Suprapubic skin (tissue), 4 donors: ENCODE measurements at regions not wholly inside any gene's neighbourhood (a gene's known extent, or its start where the extent isn't known, plus 50 kb on each side); places are given as distances from the start of the nearest gene placed in this dataset.
"Not testable (repeated sequence)": the region's sequence is repeated elsewhere in the genome, so short reads cannot be mapped to it uniquely, and the experiment has no call there.

Experiments
- DNase-seq, 2 donors: peaks; one replicate each; pipeline ENCODE4 v3.0.0-alpha.2; 2019; ENCODE audit warnings: low spot score in 2 of 2
- H3K27ac ChIP-seq: fragments of 200-600 bp; sonication (generic); one replicate; pipeline ENCODE4 v1.5.1; 2019
- H3K27me3 ChIP-seq: fragments of 200-600 bp; sonication (generic); one replicate; pipeline ENCODE4 v1.5.1; 2019
- H3K36me3 ChIP-seq: fragments of 200-600 bp; sonication (generic); one replicate; pipeline ENCODE4 v1.5.1; 2019
- H3K4me1 ChIP-seq: fragments of 200-600 bp; sonication (generic); one replicate; pipeline ENCODE4 v1.5.1; 2019
- H3K4me3 ChIP-seq: fragments of 200-600 bp; sonication (generic); one replicate; pipeline ENCODE4 v1.5.1; 2019; ENCODE audit warnings: mild to moderate bottlenecking
- H3K9me3 ChIP-seq: fragments of 200-600 bp; sonication (generic); one replicate; pipeline ENCODE4 v1.5.1; 2019
- CTCF ChIP-seq, 2 donors: fragments of 200-600 bp in 1 of 2; fragments of 450-650 bp in 1 of 2; sonication (generic) in 1 of 2; IDR thresholded peaks; one replicate each; pipeline ENCODE4 v1.5.1; 2016 to 2019; ENCODE audit warnings: antibody characterized with exemption in 2 of 2, mild to moderate bottlenecking in 1 of 2, moderate library complexity in 1 of 2
- EP300 ChIP-seq: sonication (generic); formaldehyde crosslinking; IDR thresholded peaks from one replicate; pipeline ENCODE4 v1.6.1; 2017; ENCODE audit warnings: antibody characterized with exemption
- POLR2A ChIP-seq, 2 donors: fragments of 450-650 bp; IDR thresholded peaks; one replicate each; pipeline ENCODE4 v1.6.1; 2017; ENCODE audit warnings: antibody characterized with exemption in 2 of 2, mild to moderate bottlenecking in 2 of 2, moderate library complexity in 2 of 2
- POLR2AphosphoS5 ChIP-seq, 3 donors: sonication (generic); formaldehyde crosslinking; IDR thresholded peaks; one replicate each; pipeline ENCODE4 v1.6.1; 2017; ENCODE audit warnings: antibody characterized with exemption in 3 of 3
- WGBS: methylation state at CpG from one replicate; pipeline ENCODE4 v1.1.5; 2018; 5-methylcytosine and 5-hydroxymethylcytosine counted together

- Histone ChIP-seq H3K36me3 (no peaks in the 10 kb centered on the region), H3K4me3 (no peak overlapping the region), H3K27ac (no peak overlapping the region), H3K4me1 (peaks cover 2% of the 10 kb centered on the region), H3K27me3 (no peaks in the 10 kb centered on the region), H3K9me3 (peaks cover 7% of the 10 kb centered on the region)
- WGBS: 91% methylated on average over 2 of the region's 2 CpGs
- no peak for DNase-seq
- TF ChIP-seq CTCF (IDR thresholded peaks at IDR 0.05) (no peak), EP300 (no peak), POLR2A (IDR thresholded peaks at IDR 0.05) (no peak), POLR2AphosphoS5 (IDR thresholded peaks at IDR 0.05) (no peak)
Observed at GRCh38 chr3:72079369-72079872, 294.5 kb upstream of the PROK2 start.

GRCh38 chr3:72078676-72079368 is 293.9 kb upstream of the PROK2 start:
- no peak for DNase-seq
- Histone ChIP-seq H3K9me3 (peaks cover 7% of the 10 kb centered on the region), H3K27me3 (no peaks in the 10 kb centered on the region), H3K4me1 (peaks cover 2% of the 10 kb centered on the region), H3K36me3 (no peaks in the 10 kb centered on the region), H3K27ac (no peak overlapping the region), H3K4me3 (no peak overlapping the region)
- TF ChIP-seq CTCF (IDR thresholded peaks at IDR 0.05): no peak
- TF ChIP-seq EP300: no peak
- TF ChIP-seq POLR2A (IDR thresholded peaks at IDR 0.05): no peak
- TF ChIP-seq POLR2AphosphoS5 (IDR thresholded peaks at IDR 0.05): no peak
- 83% methylated on average over 2 of the region's 2 CpGs for WGBS

GRCh38 chr3:72077473-72078259 is 292.7 kb upstream of the PROK2 start:
- DNase-seq: no peak
- Histone ChIP-seq H3K4me3 (no peak overlapping the region), H3K9me3 (peaks cover 7% of the 10 kb centered on the region), H3K36me3 (no peaks in the 10 kb centered on the region), H3K4me1 (peaks cover 2% of the 10 kb centered on the region), H3K27me3 (no peaks in the 10 kb centered on the region), H3K27ac (no peak overlapping the region)
- WGBS: 76% methylated on average over 6 of the region's 6 CpGs
- TF ChIP-seq POLR2AphosphoS5 (IDR thresholded peaks at IDR 0.05) (no peak), POLR2A (IDR thresholded peaks at IDR 0.05) (no peak), EP300 (no peak), CTCF (IDR thresholded peaks at IDR 0.05) (no peak)

- H3K27me3 ChIP-seq, DNase-seq, H3K27ac ChIP-seq, H3K36me3 ChIP-seq, H3K4me1 ChIP-seq, H3K9me3 ChIP-seq, H3K4me3 ChIP-seq: not testable (repeated sequence)
- WGBS: 73% methylated on average over 7 of the region's 7 CpGs
Observed at GRCh38 chr3:72075848-72076247, 290.9 kb upstream of the PROK2 start.

- Histone ChIP-seq H3K4me3 (no peak overlapping the region), H3K36me3 (no peaks in the 10 kb centered on the region), H3K27me3 (no peaks in the 10 kb centered on the region), H3K9me3 (peaks cover 7% of the 10 kb centered on the region), H3K4me1 (no peaks in the 10 kb centered on the region), H3K27ac (no peak overlapping the region)
- TF ChIP-seq EP300 (no peak), POLR2A (IDR thresholded peaks at IDR 0.05) (no peak), POLR2AphosphoS5 (IDR thresholded peaks at IDR 0.05) (no peak), CTCF (IDR thresholded peaks at IDR 0.05) (no peak)
- DNase-seq: no peak
- WGBS: 85% methylated on average over 2 of the region's 2 CpGs
Observed at GRCh38 chr3:72071624-72072023, 286.7 kb upstream of the PROK2 start.
